ENCODE measurements at regions not wholly inside any gene's neighbourhood (a gene's known extent, or its start where the extent isn't known, plus 50 kb on each side); places are given as distances from the start of the nearest gene placed in this dataset.

- H3K4me3 ChIP-seq (ENCODE audit: low read length) = no peak overlapping the region
- DNase-seq (ENCODE audit: low read depth) = no peak
- TF ChIP-seq CTCF (IDR thresholded peaks at IDR 0.05; ENCODE audit: insufficient read depth, low read depth, low read length, missing control alignments) = no peak
Measured at GRCh38 chr4:156559346-156559745, 412.3 kb downstream of the PDGFC start.

GRCh38 chr4:156558373-156559025, 413.1 kb downstream of the PDGFC start:
- no peak overlapping the region for H3K4me3 ChIP-seq (ENCODE audit: low read length)
- DNase-seq (ENCODE audit: low read depth) = no peak
- no peak for TF ChIP-seq CTCF (IDR thresholded peaks at IDR 0.05; ENCODE audit: insufficient read depth, low read depth, low read length, missing control alignments)

GRCh38 chr4:156557920-156558319, 413.7 kb downstream of the PDGFC start:
- no peak for DNase-seq (ENCODE audit: low read depth)
- no peak for TF ChIP-seq CTCF (IDR thresholded peaks at IDR 0.05; ENCODE audit: insufficient read depth, low read depth, low read length, missing control alignments)
- H3K4me3 ChIP-seq (ENCODE audit: low read length) = no peak overlapping the region

GRCh38 chr4:156556336-156556735, 415.3 kb downstream of the PDGFC start:
- DNase-seq (ENCODE audit: low read depth) = no peak
- no peak overlapping the region for H3K4me3 ChIP-seq (ENCODE audit: low read length)
- no peak for TF ChIP-seq CTCF (IDR thresholded peaks at IDR 0.05; ENCODE audit: insufficient read depth, low read depth, low read length, missing control alignments)

- no peak overlapping the region for H3K4me3 ChIP-seq (ENCODE audit: low read length)
- no peak for TF ChIP-seq CTCF (IDR thresholded peaks at IDR 0.05; ENCODE audit: insufficient read depth, low read depth, low read length, missing control alignments)
- DNase-seq (ENCODE audit: low read depth) = no peak
Measured at GRCh38 chr4:156553659-156554058, 417.9 kb downstream of the PDGFC start.

GRCh38 chr4:156547891-156548290, 423.7 kb downstream of the PDGFC start:
- DNase-seq (ENCODE audit: low read depth) = no peak
- H3K4me3 ChIP-seq (ENCODE audit: low read length) = no peak overlapping the region
- TF ChIP-seq CTCF (IDR thresholded peaks at IDR 0.05; ENCODE audit: insufficient read depth, low read depth, low read length, missing control alignments) = no peak

- TF ChIP-seq CTCF (IDR thresholded peaks at IDR 0.05; ENCODE audit: insufficient read depth, low read depth, low read length, missing control alignments) = no peak
- DNase-seq (ENCODE audit: low read depth) = peak; percentile 77
- no peak overlapping the region for H3K4me3 ChIP-seq (ENCODE audit: low read length)
Measured at GRCh38 chr4:156547439-156547838, 424.2 kb downstream of the PDGFC start.

Measured in epithelial cell of esophagus (primary cell).